Fibroblast of lung (primary cell): ENCODE measurements at regions not wholly inside any gene's neighbourhood (a gene's known extent, or its start where the extent isn't known, plus 50 kb on each side); places are given as distances from the start of the nearest gene placed in this dataset.

Source experiments
- DNase-seq, 2 donors: peaks; one replicate each; pipeline versions ENCODE4 v3.0.0 to v3.0.0-alpha.2; 2010; ENCODE audit warnings: low read depth in 2 of 2
- H2AFZ ChIP-seq: 2 replicates; pipeline ENCODE4 v1.5.1; 2012; ENCODE audit warnings: low read length, control low read depth, inconsistent platforms
- H3K27ac ChIP-seq: 2 replicates; pipeline ENCODE4 v1.5.1; 2011; ENCODE audit warnings: low read length, control low read depth; ENCODE audit not compliant: insufficient read depth
- H3K27me3 ChIP-seq: 2 replicates; pipeline ENCODE4 v1.5.1; 2011; ENCODE audit warnings: mild to moderate bottlenecking, low read length; ENCODE audit not compliant: control insufficient read depth, insufficient read depth
- H3K36me3 ChIP-seq: 2 replicates; pipeline ENCODE4 v1.5.1; 2011; ENCODE audit warnings: low read length; ENCODE audit not compliant: control insufficient read depth, insufficient read depth
- H3K4me1 ChIP-seq: 2 replicates; pipeline ENCODE4 v1.5.1; 2011; ENCODE audit warnings: low read length; ENCODE audit not compliant: control insufficient read depth, insufficient read depth; ENCODE audit errors: extremely low read depth
- H3K4me2 ChIP-seq: 2 replicates; pipeline ENCODE4 v1.5.1; 2011; ENCODE audit warnings: low read length, control low read depth; ENCODE audit not compliant: insufficient read depth; ENCODE audit errors: extremely low read depth
- H3K4me3 ChIP-seq, 4 experiments: fragments of 200-600 bp in 1 of 4; sonication (generic) in 1 of 4; replicated peaks in 1 of 4; 2 replicates each; pipeline ENCODE4 v1.5.1; 2011 to 2016; ENCODE audit warnings: low read length in 4 of 4, low read depth in 3 of 4, mild to moderate bottlenecking in 3 of 4, control low read depth in 2 of 4, inconsistent platforms in 1 of 4, mixed read lengths in 1 of 4; ENCODE audit not compliant: insufficient read depth in 1 of 4; ENCODE audit errors: control extremely low read depth in 1 of 4
- H3K79me2 ChIP-seq: 2 replicates; pipeline ENCODE4 v1.5.1; 2012; ENCODE audit warnings: mild to moderate bottlenecking, low read length, inconsistent platforms; ENCODE audit not compliant: control insufficient read depth, insufficient read depth
- H3K9ac ChIP-seq: 2 replicates; pipeline ENCODE4 v1.5.1; 2011; ENCODE audit warnings: mild to moderate bottlenecking, low read length, control low read depth; ENCODE audit not compliant: insufficient read depth
- H3K9me3 ChIP-seq: 2 replicates; pipeline ENCODE4 v1.5.1; 2012; ENCODE audit warnings: low read depth, low read length; ENCODE audit not compliant: control insufficient read depth, insufficient read depth
- H4K20me1 ChIP-seq: 2 replicates; pipeline ENCODE4 v1.5.1; 2011; ENCODE audit warnings: low read length; ENCODE audit not compliant: control insufficient read depth, insufficient read depth; ENCODE audit errors: extremely low read depth
- EZH2 ChIP-seq: IDR thresholded peaks from 2 replicates; pipeline ENCODE4 v1.5.1; 2012; ENCODE audit warnings: low read length, control low read depth, mild to moderate bottlenecking; ENCODE audit errors: missing control alignments
- TF ChIP-seq, protein P1 (sequence below), 2 donors: IDR thresholded peaks in 1 of 2; conservative IDR thresholded peaks in 1 of 2; 1 replicate in 1 of 2; 2 replicates in 1 of 2; pipeline ENCODE4 v1.5.1; 2011 to 2012; ENCODE audit warnings: low read length in 2 of 2, control low read depth in 1 of 2, inconsistent platforms in 1 of 2, low read depth in 1 of 2, mild to moderate bottlenecking in 1 of 2

DNA sequence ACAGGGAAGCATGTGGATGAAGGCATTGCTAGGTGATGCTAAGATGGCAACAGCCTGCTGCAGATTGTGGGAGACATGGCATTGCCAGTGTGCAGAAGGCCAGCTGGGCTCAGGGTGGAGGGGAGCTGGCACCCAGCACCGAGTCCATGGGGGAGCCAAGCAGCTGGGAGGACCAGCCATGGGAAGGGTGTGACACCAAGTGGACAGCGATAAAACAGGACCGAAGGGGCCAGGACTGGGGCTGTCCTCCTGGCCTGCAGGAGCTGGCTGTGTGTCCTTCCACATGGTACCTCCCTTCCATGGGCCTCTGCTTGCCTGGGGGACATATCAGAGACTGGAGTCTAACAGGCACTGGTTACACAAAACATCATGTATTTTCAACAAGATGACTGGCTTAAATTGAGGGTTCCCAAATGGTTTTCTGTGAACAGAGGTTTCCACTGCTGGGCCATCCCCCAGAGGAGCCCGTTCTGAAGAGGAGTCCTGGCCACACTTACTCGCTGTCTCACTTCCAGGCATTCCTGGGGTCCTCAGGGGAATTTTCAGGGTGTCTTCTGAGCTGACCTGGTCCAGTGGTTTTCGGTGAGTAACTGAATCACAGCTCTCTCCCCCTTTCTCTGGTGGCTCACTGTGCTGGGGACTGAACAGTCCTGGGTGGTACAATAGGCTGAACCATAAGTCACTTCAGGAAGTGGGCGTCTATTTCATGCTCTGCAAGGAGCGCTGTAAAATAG, 60.4 kb upstream of the TNP1 start:
- no peak overlapping the region for H3K27ac ChIP-seq
- no peaks in the 10 kb centered on the region for H3K36me3 ChIP-seq
- H3K4me1 ChIP-seq, result no peaks in the 10 kb centered on the region
- H3K4me2 ChIP-seq, result no peak overlapping the region
- H3K79me2 ChIP-seq, result no peaks in the 10 kb centered on the region
- H3K9ac ChIP-seq, result no peak overlapping the region
- no peak overlapping the region for H3K4me3 ChIP-seq
- H3K27me3 ChIP-seq, result no peaks in the 10 kb centered on the region
- no peak for DNase-seq
- H4K20me1 ChIP-seq, result no peaks in the 10 kb centered on the region
- H2AFZ ChIP-seq, result no peak overlapping the region
- no peaks in the 10 kb centered on the region for H3K9me3 ChIP-seq
- TF ChIP-seq, protein P1, sequence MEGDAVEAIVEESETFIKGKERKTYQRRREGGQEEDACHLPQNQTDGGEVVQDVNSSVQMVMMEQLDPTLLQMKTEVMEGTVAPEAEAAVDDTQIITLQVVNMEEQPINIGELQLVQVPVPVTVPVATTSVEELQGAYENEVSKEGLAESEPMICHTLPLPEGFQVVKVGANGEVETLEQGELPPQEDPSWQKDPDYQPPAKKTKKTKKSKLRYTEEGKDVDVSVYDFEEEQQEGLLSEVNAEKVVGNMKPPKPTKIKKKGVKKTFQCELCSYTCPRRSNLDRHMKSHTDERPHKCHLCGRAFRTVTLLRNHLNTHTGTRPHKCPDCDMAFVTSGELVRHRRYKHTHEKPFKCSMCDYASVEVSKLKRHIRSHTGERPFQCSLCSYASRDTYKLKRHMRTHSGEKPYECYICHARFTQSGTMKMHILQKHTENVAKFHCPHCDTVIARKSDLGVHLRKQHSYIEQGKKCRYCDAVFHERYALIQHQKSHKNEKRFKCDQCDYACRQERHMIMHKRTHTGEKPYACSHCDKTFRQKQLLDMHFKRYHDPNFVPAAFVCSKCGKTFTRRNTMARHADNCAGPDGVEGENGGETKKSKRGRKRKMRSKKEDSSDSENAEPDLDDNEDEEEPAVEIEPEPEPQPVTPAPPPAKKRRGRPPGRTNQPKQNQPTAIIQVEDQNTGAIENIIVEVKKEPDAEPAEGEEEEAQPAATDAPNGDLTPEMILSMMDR (conservative IDR thresholded peaks at IDR 0.05 in 1 of 2, IDR thresholded peaks at IDR 0.05 in 1 of 2; ENCODE audit: low read depth in 1 of 2, low read length in 2 of 2), result no peak
- no peak for TF ChIP-seq EZH2

DNA sequence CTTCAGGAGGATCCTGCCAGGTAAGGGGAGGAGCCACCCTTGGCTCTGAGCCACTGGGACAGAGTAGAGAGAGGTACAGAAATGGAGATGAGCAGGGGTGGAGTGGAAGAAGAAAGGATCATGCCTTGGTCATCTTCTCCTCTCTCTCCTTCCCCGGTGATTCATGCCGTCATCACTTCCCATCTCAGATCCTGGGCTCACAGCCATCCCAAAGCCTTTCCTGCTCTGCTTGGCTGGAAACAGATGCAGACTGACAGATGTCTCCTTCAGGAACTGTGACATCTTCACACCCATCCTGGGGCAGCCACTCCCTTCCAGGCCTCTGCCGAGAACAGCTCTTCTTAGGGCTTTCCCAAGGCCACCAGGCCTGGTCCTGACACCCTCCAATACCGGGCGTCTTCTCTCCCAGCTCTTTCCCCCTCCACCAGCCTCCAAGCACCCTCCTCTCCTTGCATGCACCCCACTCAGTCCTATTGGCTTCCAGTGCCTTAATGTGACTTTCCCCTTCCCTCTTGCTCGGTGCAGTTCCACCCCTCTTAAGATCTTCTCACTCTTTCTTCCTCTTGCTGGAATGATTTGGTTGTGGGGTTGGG, 58.3 kb upstream of the TNP1 start:
- Histone ChIP-seq H2AFZ (no peak overlapping the region), H4K20me1 (no peaks in the 10 kb centered on the region), H3K9ac (no peak overlapping the region), H3K36me3 (no peaks in the 10 kb centered on the region), H3K9me3 (no peaks in the 10 kb centered on the region), H3K4me3 (no peak overlapping the region), H3K4me2 (no peak overlapping the region), H3K27me3 (no peaks in the 10 kb centered on the region), H3K27ac (no peak overlapping the region), H3K4me1 (no peaks in the 10 kb centered on the region), H3K79me2 (no peaks in the 10 kb centered on the region)
- TF ChIP-seq, protein P1 (conservative IDR thresholded peaks at IDR 0.05 in 1 of 2, IDR thresholded peaks at IDR 0.05 in 1 of 2; ENCODE audit: low read depth in 1 of 2, low read length in 2 of 2), result no peak
- TF ChIP-seq EZH2, result no peak
- peak; percentile 68 to 70 for DNase-seq

DNA sequence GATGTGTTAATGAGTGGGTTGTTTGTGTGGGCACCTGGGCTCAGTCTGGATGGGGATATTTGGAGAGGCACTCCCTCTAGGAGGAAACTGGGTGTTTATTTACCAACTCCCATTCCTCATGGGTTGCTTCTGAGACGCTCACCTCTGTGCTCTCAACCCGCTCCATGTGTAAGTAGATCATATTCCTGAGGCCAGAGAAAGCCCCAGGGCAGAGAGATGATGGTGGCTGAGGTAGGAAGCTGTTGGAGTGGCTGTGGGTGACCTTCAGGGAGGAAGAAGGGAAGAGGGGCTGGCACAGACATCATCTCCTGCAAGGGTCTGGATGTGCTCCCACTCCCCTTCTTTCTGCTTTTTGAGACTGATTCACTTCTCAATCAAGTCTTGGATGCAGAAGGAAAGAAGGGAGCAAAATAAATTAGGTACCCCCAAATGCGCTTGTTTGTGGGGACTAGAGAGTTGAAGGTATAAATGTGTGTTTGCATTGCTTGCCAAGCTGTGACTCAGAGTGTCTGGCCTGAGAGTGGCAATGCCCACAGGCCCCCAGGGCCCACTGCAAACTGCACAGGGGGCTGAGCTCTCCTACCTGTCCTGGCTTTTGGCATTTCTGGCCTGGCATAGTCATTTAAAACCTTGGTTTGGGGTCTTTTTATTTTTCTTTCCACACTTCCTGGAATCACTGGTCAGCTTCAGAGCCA, 57.2 kb upstream of the TNP1 start:
- Histone ChIP-seq H3K9me3 (no peaks in the 10 kb centered on the region), H3K36me3 (no peaks in the 10 kb centered on the region), H2AFZ (no peak overlapping the region), H3K4me1 (no peaks in the 10 kb centered on the region), H3K4me2 (no peak overlapping the region), H3K27me3 (no peaks in the 10 kb centered on the region), H3K9ac (no peak overlapping the region), H3K4me3 (no peak overlapping the region), H3K27ac (no peak overlapping the region), H4K20me1 (no peaks in the 10 kb centered on the region), H3K79me2 (no peaks in the 10 kb centered on the region)
- TF ChIP-seq, protein P1 (conservative IDR thresholded peaks at IDR 0.05 in 1 of 2, IDR thresholded peaks at IDR 0.05 in 1 of 2; ENCODE audit: low read depth in 1 of 2, low read length in 2 of 2), result no peak
- TF ChIP-seq EZH2, result no peak
- DNase-seq, result no peak
